Endothelial cell of umbilical vein (primary cell): ENCODE measurements at regions not wholly inside any gene's neighbourhood (a gene's known extent, or its start where the extent isn't known, plus 50 kb on each side); places are given as distances from the start of the nearest gene placed in this dataset.

Source experiments
- EZH2 ChIP-seq: IDR thresholded peaks from 2 replicates; pipeline ENCODE4 v1.6.1; 2012; ENCODE audit warnings: borderline replicate concordance, low read depth, mild to moderate bottlenecking, moderate library complexity, low read length, inconsistent platforms; ENCODE audit not compliant: severe bottlenecking
- GATA2 ChIP-seq: IDR thresholded peaks from 2 replicates; pipeline ENCODE4 v1.7.0; 2011; ENCODE audit warnings: low read depth, mild to moderate bottlenecking, moderate library complexity, mixed read lengths, low read length; ENCODE audit not compliant: insufficient read length, insufficient read depth
- POLR2A ChIP-seq: IDR thresholded peaks from 2 replicates; pipeline ENCODE4 v1.6.1; 2012; ENCODE audit warnings: low read depth, mild to moderate bottlenecking, control low read depth, low read length
- POLR2AphosphoS5 ChIP-seq: IDR thresholded peaks from 2 replicates; pipeline ENCODE4 v1.6.1; 2012; ENCODE audit warnings: low read depth, mild to moderate bottlenecking, control low read depth, low read length, moderate library complexity; ENCODE audit not compliant: insufficient read depth
- TF ChIP-seq, protein P1 (sequence below): IDR thresholded peaks from 2 replicates; pipeline ENCODE4 v1.6.1; 2011; ENCODE audit not compliant: insufficient read depth, insufficient read length
- TF ChIP-seq, protein P2 (sequence below), 2 donors: IDR thresholded peaks; 1 replicate in 1 of 2; 2 replicates in 1 of 2; pipeline ENCODE4 v1.5.1; 2011; ENCODE audit warnings: low read length in 2 of 2, mild to moderate bottlenecking in 2 of 2, moderate library complexity in 2 of 2, control low read depth in 1 of 2, inconsistent platforms in 1 of 2, low read depth in 1 of 2; ENCODE audit not compliant: insufficient read depth in 1 of 2; ENCODE audit errors: extremely low read depth in 1 of 2

- TF ChIP-seq POLR2AphosphoS5, result no peak
- TF ChIP-seq, protein P1, sequence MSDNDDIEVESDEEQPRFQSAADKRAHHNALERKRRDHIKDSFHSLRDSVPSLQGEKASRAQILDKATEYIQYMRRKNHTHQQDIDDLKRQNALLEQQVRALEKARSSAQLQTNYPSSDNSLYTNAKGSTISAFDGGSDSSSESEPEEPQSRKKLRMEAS, result no peak
- TF ChIP-seq, protein P2, sequence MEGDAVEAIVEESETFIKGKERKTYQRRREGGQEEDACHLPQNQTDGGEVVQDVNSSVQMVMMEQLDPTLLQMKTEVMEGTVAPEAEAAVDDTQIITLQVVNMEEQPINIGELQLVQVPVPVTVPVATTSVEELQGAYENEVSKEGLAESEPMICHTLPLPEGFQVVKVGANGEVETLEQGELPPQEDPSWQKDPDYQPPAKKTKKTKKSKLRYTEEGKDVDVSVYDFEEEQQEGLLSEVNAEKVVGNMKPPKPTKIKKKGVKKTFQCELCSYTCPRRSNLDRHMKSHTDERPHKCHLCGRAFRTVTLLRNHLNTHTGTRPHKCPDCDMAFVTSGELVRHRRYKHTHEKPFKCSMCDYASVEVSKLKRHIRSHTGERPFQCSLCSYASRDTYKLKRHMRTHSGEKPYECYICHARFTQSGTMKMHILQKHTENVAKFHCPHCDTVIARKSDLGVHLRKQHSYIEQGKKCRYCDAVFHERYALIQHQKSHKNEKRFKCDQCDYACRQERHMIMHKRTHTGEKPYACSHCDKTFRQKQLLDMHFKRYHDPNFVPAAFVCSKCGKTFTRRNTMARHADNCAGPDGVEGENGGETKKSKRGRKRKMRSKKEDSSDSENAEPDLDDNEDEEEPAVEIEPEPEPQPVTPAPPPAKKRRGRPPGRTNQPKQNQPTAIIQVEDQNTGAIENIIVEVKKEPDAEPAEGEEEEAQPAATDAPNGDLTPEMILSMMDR (IDR thresholded peaks at IDR 0.05; ENCODE audit: extremely low read depth in 1 of 2, insufficient read depth in 1 of 2, low read depth in 1 of 2, low read length in 2 of 2), result no peak
- no peak for TF ChIP-seq EZH2
- TF ChIP-seq POLR2A, result no peak
- no peak for TF ChIP-seq GATA2
Measured at GRCh38 chr22:49087198-49087597, 740.5 kb downstream of the BRD1 start.
